GM12892 (cell line): ENCODE measurements at regions not wholly inside any gene's neighbourhood (a gene's known extent, or its start where the extent isn't known, plus 50 kb on each side); places are given as distances from the start of the nearest gene placed in this dataset.

Experiments
- POLR2A ChIP-seq: IDR thresholded peaks from 2 replicates; pipeline ENCODE4 v1.6.1; 2011; ENCODE audit warnings: low read depth, low read length, control low read depth
- POLR2AphosphoS5 ChIP-seq: IDR thresholded peaks from 2 replicates; pipeline ENCODE4 v1.6.1; 2011; ENCODE audit warnings: low read depth, low read length, control low read depth
- TAF1 ChIP-seq: IDR thresholded peaks from 2 replicates; pipeline ENCODE4 v1.6.1; 2011; ENCODE audit warnings: low read depth, mild to moderate bottlenecking, control low read depth, low read length, borderline replicate concordance

GRCh38 chr6:169996378-169997051 is 245.1 kb downstream of the ERMARD start:
- no peak for TF ChIP-seq POLR2AphosphoS5
- no peak for TF ChIP-seq POLR2A
- no peak for TF ChIP-seq TAF1
